Sigmoid colon (tissue), 6 donors: ENCODE measurements at regions not wholly inside any gene's neighbourhood (a gene's known extent, or its start where the extent isn't known, plus 50 kb on each side); places are given as distances from the start of the nearest gene placed in this dataset.

Experiments
- DNase-seq: peaks from one replicate; pipeline ENCODE4 v3.0.0-alpha.2; 2019
- H3K27ac ChIP-seq, 4 donors: fragments of 200-600 bp; sonication (generic); one replicate each; pipeline ENCODE4 v1.5.1; 2016 to 2019; ENCODE audit warnings: mild to moderate bottlenecking in 1 of 4
- H3K27me3 ChIP-seq, 3 donors: fragments of 200-600 bp; sonication (generic); one replicate each; pipeline ENCODE4 v1.5.1; 2019; ENCODE audit warnings: mild to moderate bottlenecking in 1 of 3
- H3K36me3 ChIP-seq, 4 donors: fragments of 200-600 bp; sonication (generic); one replicate each; pipeline ENCODE4 v1.5.1; 2016 to 2019
- H3K4me1 ChIP-seq, 4 donors: fragments of 200-600 bp; sonication (generic); one replicate each; pipeline ENCODE4 v1.5.1; 2017 to 2019
- H3K4me3 ChIP-seq, 4 donors: fragments of 200-600 bp; sonication (generic); one replicate each; pipeline ENCODE4 v1.5.1; 2017 to 2019; ENCODE audit warnings: mild to moderate bottlenecking in 2 of 4, moderate library complexity in 1 of 4
- H3K9me3 ChIP-seq, 4 donors: fragments of 200-600 bp in 3 of 4; sonication (generic) in 3 of 4; one replicate each; pipeline versions ENCODE4 v1.5.1 to v1.6.1; 2013 to 2019
- EP300 ChIP-seq, 4 donors: sonication (generic); formaldehyde crosslinking; IDR thresholded peaks; one replicate each; pipeline ENCODE4 v1.6.1; 2017; ENCODE audit warnings: antibody characterized with exemption in 4 of 4
- POLR2A ChIP-seq, 2 donors: fragments of 450-650 bp; IDR thresholded peaks; one replicate each; pipeline ENCODE4 v1.6.1; 2016; ENCODE audit warnings: antibody characterized with exemption in 2 of 2, mild to moderate bottlenecking in 2 of 2, moderate library complexity in 2 of 2
- POLR2AphosphoS5 ChIP-seq, 4 donors: sonication (generic); formaldehyde crosslinking; IDR thresholded peaks; one replicate each; pipeline ENCODE4 v1.6.1; 2017; ENCODE audit warnings: antibody characterized with exemption in 4 of 4
- WGBS, 2 donors: extraction: QIAGEN DNeasy Blood & Tissue Kit; methylation state at CpG; one replicate each; pipeline ENCODE4 v1.1.7; 2013; 5-methylcytosine and 5-hydroxymethylcytosine counted together
- intact Hi-C: fragments of 100-400 bp; cut with DNase I; formaldehyde crosslinking; loops from one replicate; pipeline ENCODE4 v1.15.1; 2023
- TF ChIP-seq, protein P1 (sequence below), 4 experiments: fragments of 450-650 bp in 3 of 4; fragments of 200-600 bp in 1 of 4; IDR thresholded peaks; one replicate each; pipeline ENCODE4 v1.5.1; 2016 to 2019; ENCODE audit warnings: antibody characterized with exemption in 4 of 4, mild to moderate bottlenecking in 3 of 4, moderate library complexity in 2 of 4
- donor health status: healthy with polysubstance abuse.
- donor health status: healthy.

DNA sequence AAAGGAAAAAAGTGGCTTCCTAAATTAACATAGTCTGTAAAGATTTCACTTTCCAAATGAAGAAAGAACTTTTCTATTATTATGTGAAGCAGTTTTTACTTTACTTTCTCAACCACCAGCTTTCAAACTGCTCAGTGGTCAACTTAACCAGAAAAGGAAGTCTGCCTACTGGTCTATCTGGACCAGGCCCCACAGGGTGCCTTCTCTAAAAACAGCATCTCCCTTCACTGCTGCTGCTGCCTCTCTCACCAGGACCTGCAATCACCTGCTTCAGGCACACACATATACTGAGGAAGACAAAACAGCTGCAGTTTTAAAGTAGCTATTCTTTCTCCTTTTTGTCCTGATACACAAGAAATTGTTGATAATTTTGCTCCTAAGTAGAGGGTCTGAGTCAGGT, 221.3 kb upstream of the DCC start:
- no peak overlapping the region for H3K4me3 ChIP-seq
- H3K27me3 ChIP-seq, result no peaks in the 10 kb centered on the region
- intact Hi-C loops, result no loop called here
- H3K4me1 ChIP-seq, result no peaks in the 10 kb centered on the region
- TF ChIP-seq, protein P1, sequence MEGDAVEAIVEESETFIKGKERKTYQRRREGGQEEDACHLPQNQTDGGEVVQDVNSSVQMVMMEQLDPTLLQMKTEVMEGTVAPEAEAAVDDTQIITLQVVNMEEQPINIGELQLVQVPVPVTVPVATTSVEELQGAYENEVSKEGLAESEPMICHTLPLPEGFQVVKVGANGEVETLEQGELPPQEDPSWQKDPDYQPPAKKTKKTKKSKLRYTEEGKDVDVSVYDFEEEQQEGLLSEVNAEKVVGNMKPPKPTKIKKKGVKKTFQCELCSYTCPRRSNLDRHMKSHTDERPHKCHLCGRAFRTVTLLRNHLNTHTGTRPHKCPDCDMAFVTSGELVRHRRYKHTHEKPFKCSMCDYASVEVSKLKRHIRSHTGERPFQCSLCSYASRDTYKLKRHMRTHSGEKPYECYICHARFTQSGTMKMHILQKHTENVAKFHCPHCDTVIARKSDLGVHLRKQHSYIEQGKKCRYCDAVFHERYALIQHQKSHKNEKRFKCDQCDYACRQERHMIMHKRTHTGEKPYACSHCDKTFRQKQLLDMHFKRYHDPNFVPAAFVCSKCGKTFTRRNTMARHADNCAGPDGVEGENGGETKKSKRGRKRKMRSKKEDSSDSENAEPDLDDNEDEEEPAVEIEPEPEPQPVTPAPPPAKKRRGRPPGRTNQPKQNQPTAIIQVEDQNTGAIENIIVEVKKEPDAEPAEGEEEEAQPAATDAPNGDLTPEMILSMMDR (IDR thresholded peaks at IDR 0.05), result no peak
- TF ChIP-seq POLR2AphosphoS5 (IDR thresholded peaks at IDR 0.05) (no peak), EP300 (IDR thresholded peaks at IDR 0.05) (no peak), POLR2A (IDR thresholded peaks at IDR 0.05) (no peak)
- H3K36me3 ChIP-seq, result no peaks in the 10 kb centered on the region
- no peaks in the 10 kb centered on the region for H3K9me3 ChIP-seq
- no peak for DNase-seq
- H3K27ac ChIP-seq, result no peak overlapping the region

DNA sequence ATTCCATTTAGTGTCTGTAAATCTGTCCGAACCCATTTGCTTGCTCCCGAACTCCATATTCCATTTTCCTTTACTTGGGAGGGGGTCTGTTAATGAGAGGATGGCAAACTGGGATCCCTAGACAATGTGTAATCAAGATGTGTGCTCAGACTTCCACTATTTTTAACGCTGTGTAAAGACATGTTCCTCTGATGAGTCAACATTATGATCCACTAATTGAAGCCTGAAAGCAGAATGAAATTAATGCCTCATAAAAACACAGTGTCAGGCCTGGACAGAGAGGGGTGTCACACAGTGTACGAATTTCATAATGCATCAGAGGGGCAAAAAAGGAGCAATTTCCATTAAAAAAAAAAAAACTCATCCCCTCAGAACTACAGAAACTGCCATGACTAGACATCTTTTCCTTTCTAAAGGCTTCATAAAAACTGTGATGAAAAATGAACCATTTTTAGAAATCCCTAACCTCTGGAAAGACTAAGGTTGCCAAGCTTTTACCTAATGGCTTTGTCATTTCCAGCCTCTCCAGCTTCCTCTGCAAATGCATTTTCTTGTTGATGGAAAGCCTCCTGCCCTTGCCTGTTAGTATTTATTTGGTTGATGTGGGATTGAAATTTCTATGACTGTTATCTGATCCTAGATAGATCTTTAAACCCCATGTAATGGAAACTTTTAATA, 209.2 kb upstream of the DCC start:
- Histone ChIP-seq H3K27me3 (no peaks in the 10 kb centered on the region), H3K9me3 (no peaks in the 10 kb centered on the region), H3K27ac (no peak overlapping the region), H3K4me1 (no peaks in the 10 kb centered on the region), H3K36me3 (no peaks in the 10 kb centered on the region), H3K4me3 (no peak overlapping the region)
- TF ChIP-seq POLR2A (IDR thresholded peaks at IDR 0.05), result no peak
- TF ChIP-seq POLR2AphosphoS5 (IDR thresholded peaks at IDR 0.05), result no peak
- TF ChIP-seq, protein P1 (IDR thresholded peaks at IDR 0.05), result no peak
- TF ChIP-seq EP300 (IDR thresholded peaks at IDR 0.05), result no peak
- intact Hi-C loops, result no loop called here
- 39 to 70% methylated on average over 4 of the region's 4 CpGs for WGBS, 2 donors
- no peak for DNase-seq

DNA sequence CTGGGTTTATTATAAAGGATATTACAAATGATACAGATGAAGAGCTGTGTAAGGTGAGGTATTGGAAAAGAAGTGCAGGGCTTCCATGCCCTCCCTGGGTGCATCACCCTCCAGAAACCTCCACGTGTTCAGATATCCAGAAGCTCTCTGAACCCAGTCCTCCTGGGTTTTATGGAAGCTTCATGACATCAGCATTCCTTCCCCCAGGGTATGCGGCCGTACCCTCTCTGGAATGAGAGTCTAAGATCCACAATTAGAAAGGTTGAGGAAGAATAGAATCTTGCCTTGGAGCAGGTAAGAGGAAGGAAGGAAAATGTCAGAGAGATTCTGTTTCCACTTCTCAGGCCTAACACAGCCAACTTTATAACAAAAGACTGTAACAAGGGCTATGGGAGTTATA, 208.2 kb upstream of the DCC start:
- intact Hi-C loops, result no loop called here
- Histone ChIP-seq H3K27me3 (no peaks in the 10 kb centered on the region), H3K4me1 (no peaks in the 10 kb centered on the region), H3K4me3 (no peak overlapping the region), H3K9me3 (no peaks in the 10 kb centered on the region), H3K36me3 (no peaks in the 10 kb centered on the region), H3K27ac (no peak overlapping the region)
- no peak for TF ChIP-seq POLR2AphosphoS5 (IDR thresholded peaks at IDR 0.05)
- no peak for TF ChIP-seq EP300 (IDR thresholded peaks at IDR 0.05)
- TF ChIP-seq, protein P1 (IDR thresholded peaks at IDR 0.05), result no peak
- no peak for TF ChIP-seq POLR2A (IDR thresholded peaks at IDR 0.05)
- 74 to 78% methylated on average over 3 of the region's 3 CpGs for WGBS, 2 donors
- no peak for DNase-seq

DNA sequence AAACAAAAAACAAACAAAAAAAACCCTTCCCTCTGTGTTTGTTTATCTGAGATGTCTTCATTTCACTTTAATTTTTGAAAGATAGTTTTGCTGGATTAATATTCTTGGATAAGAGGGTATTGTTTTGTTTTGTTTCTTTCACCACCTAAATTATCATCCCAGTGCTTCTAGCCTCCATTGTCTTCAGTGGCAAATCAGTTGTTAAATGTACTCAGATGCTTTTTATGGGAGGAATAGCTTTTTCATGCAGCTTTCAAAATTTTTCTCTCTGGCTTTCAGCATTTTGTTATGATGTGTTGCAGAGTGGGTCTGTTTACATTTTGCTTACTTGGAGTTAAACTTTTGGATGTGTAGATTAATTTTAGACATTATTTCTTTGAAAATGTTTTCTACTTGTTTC, 203.5 kb upstream of the DCC start:
- intact Hi-C loops, result no loop called here
- Histone ChIP-seq H3K4me1 (no peaks in the 10 kb centered on the region), H3K9me3 (peaks cover 0 to 2% (median 0%) of the 10 kb centered on the region in 4 donors), H3K27me3 (no peaks in the 10 kb centered on the region), H3K4me3 (no peak overlapping the region), H3K27ac (no peak overlapping the region), H3K36me3 (no peaks in the 10 kb centered on the region)
- TF ChIP-seq POLR2A (IDR thresholded peaks at IDR 0.05), result no peak
- TF ChIP-seq, protein P1 (IDR thresholded peaks at IDR 0.05), result no peak
- TF ChIP-seq POLR2AphosphoS5 (IDR thresholded peaks at IDR 0.05), result no peak
- no peak for TF ChIP-seq EP300 (IDR thresholded peaks at IDR 0.05)
- DNase-seq, result no peak

DNA sequence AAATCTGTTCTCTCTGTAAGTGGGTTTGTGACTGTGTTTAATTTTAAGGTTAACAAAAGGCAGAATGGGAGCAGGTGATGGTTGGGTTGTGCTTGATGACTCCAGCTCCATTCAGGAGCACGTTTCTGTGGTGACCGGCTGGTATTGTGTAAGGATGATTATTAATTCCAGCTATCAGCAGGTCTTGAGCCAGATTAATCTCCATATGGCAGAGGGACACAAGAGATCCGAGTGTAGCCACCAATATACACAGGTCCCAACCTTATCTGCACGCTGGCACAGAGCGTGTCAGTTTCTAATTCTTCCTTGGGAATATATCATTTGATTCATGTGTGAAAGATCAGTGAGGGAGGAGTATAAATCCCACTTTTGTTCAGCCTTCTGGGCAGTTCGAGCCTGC, 199.0 kb upstream of the DCC start:
- no peak for DNase-seq
- H3K9me3 ChIP-seq, result peaks cover 0 to 2% (median 0%) of the 10 kb centered on the region in 4 donors
- no peaks in the 10 kb centered on the region for H3K4me1 ChIP-seq
- no peaks in the 10 kb centered on the region for H3K27me3 ChIP-seq
- WGBS, 2 donors, result 85 to 87% methylated on average over 6 of the region's 6 CpGs
- H3K27ac ChIP-seq, result no peak overlapping the region
- intact Hi-C loops, result no loop called here
- TF ChIP-seq, protein P1 (IDR thresholded peaks at IDR 0.05), result no peak
- TF ChIP-seq EP300 (IDR thresholded peaks at IDR 0.05) (no peak), POLR2AphosphoS5 (IDR thresholded peaks at IDR 0.05) (no peak), POLR2A (IDR thresholded peaks at IDR 0.05) (no peak)
- no peak overlapping the region for H3K4me3 ChIP-seq
- H3K36me3 ChIP-seq, result no peaks in the 10 kb centered on the region
